Endothelial cell of umbilical vein (primary cell): ENCODE measurements at regions not wholly inside any gene's neighbourhood (a gene's known extent, or its start where the extent isn't known, plus 50 kb on each side); places are given as distances from the start of the nearest gene placed in this dataset.

Experiments
- BruUV-seq: library from RNA; stranded (reverse); fragments of 400-500 nt; replicated peaks from 2 replicates; lab custom pipeline; 2021; lab: Mats Ljungman, UMichigan
- CTCF ChIA-PET: fragments of 300-600, 350-600 bp; sonication (Branson Sonifier 250); formaldehyde crosslinking; loops from one replicate; lab custom pipeline; 2021; ENCODE audit warnings: antibody characterized with exemption, inconsistent platforms; lab: Charles Lee
- POLR2A ChIA-PET: fragments of 300-600, 350-600 bp; sonication (Branson Sonifier 250); formaldehyde crosslinking; loops from one replicate; lab custom pipeline; 2021; ENCODE audit warnings: antibody characterized with exemption, inconsistent platforms; lab: Charles Lee
- DNase-seq: peaks from one replicate; pipeline ENCODE4 v3.0.0-alpha.2; 2011; ENCODE audit warnings: low read depth, low spot score
- FAIRE-seq: peaks from 2 replicates; lab custom pipeline; 2011; peaks lifted over from hg19 to GRCh38; lab: Jason Lieb, UNC
- H2AFZ ChIP-seq: 2 replicates; pipeline ENCODE4 v1.6.0; 2012; ENCODE audit warnings: low read depth, low read length, control low read depth, inconsistent platforms
- H3K27ac ChIP-seq: 2 replicates; pipeline ENCODE4 v1.5.1; 2011; ENCODE audit warnings: low read depth, mild to moderate bottlenecking, control low read depth, low read length, moderate library complexity; ENCODE audit not compliant: insufficient read depth
- H3K27me3 ChIP-seq, 2 experiments: 2 replicates each; pipeline versions ENCODE4 v1.6.0 to v1.6.1; 2011; ENCODE audit warnings: low read length in 2 of 2, mixed read lengths in 1 of 2; ENCODE audit not compliant: control insufficient read depth in 2 of 2, insufficient read depth in 2 of 2
- H3K36me3 ChIP-seq, 2 experiments: 2 replicates in 1 of 2; 3 replicates in 1 of 2; pipeline ENCODE4 v1.5.1; 2011; ENCODE audit warnings: low read length in 2 of 2, mild to moderate bottlenecking in 1 of 2, moderate library complexity in 1 of 2; ENCODE audit not compliant: control insufficient read depth in 2 of 2, insufficient read depth in 2 of 2; ENCODE audit errors: extremely low read depth in 1 of 2
- H3K4me1 ChIP-seq: 3 replicates; pipeline ENCODE4 v1.5.1; 2011; ENCODE audit warnings: mild to moderate bottlenecking, low read length; ENCODE audit not compliant: control insufficient read depth, insufficient read depth; ENCODE audit errors: extremely low read depth
- H3K4me2 ChIP-seq: 2 replicates; pipeline ENCODE4 v1.6.1; 2011; ENCODE audit warnings: low read length, control low read depth, mixed read lengths; ENCODE audit not compliant: insufficient read depth
- H3K4me3 ChIP-seq, 3 experiments: fragments of 200-600 bp in 1 of 3; sonication (generic), shearing (Covaris generic) in 1 of 3; replicated peaks in 1 of 3; 2 replicates each; pipeline ENCODE4 v1.5.1; 2011 to 2016; ENCODE audit warnings: control low read depth in 3 of 3, low read length in 3 of 3, mild to moderate bottlenecking in 2 of 3, inconsistent platforms in 1 of 3, low read depth in 1 of 3, moderate library complexity in 1 of 3; ENCODE audit not compliant: insufficient read depth in 1 of 3
- H3K79me2 ChIP-seq: 2 replicates; pipeline ENCODE4 v1.6.0; 2012; ENCODE audit warnings: low read length, inconsistent platforms; ENCODE audit not compliant: control insufficient read depth, insufficient read depth
- H3K9ac ChIP-seq: replicated peaks from 2 replicates; pipeline ENCODE3; 2011; ENCODE audit warnings: low read length, control low read depth; ENCODE audit not compliant: insufficient read depth; ENCODE audit errors: extremely low read depth
- H3K9me1 ChIP-seq: replicated peaks from 3 replicates; pipeline ENCODE4 v1.6.0; 2011; ENCODE audit warnings: mild to moderate bottlenecking, low read length; ENCODE audit not compliant: control insufficient read depth, insufficient read depth; ENCODE audit errors: extremely low read depth
- H3K9me3 ChIP-seq: replicated peaks from 2 replicates; pipeline ENCODE4 v1.5.1; 2012; ENCODE audit warnings: low read length, inconsistent platforms; ENCODE audit not compliant: control insufficient read depth, insufficient read depth
- H4K20me1 ChIP-seq: replicated peaks from 2 replicates; pipeline ENCODE3; 2011; ENCODE audit warnings: mild to moderate bottlenecking, low read length; ENCODE audit not compliant: control insufficient read depth, insufficient read depth; ENCODE audit errors: extremely low read depth
- EZH2 ChIP-seq: IDR thresholded peaks from 2 replicates; pipeline ENCODE4 v1.6.1; 2012; ENCODE audit warnings: borderline replicate concordance, low read depth, mild to moderate bottlenecking, moderate library complexity, low read length, inconsistent platforms; ENCODE audit not compliant: severe bottlenecking
- FOS ChIP-seq: IDR thresholded peaks from 2 replicates; pipeline ENCODE4 v1.6.1; 2011; ENCODE audit warnings: mild to moderate bottlenecking, low read length, moderate library complexity, borderline replicate concordance; ENCODE audit not compliant: insufficient read depth
- GATA2 ChIP-seq: IDR thresholded peaks from 2 replicates; pipeline ENCODE4 v1.7.0; 2011; ENCODE audit warnings: low read depth, mild to moderate bottlenecking, moderate library complexity, mixed read lengths, low read length; ENCODE audit not compliant: insufficient read length, insufficient read depth
- JUN ChIP-seq: IDR thresholded peaks from 2 replicates; pipeline ENCODE4 v1.6.1; 2011; ENCODE audit warnings: borderline replicate concordance, low read depth; ENCODE audit not compliant: insufficient read length, insufficient read depth
- MYC ChIP-seq: IDR thresholded peaks from one replicate; pipeline ENCODE4 v1.6.1; 2011; ENCODE audit warnings: mild to moderate bottlenecking, low read depth, low read length
- POLR2A ChIP-seq: IDR thresholded peaks from 2 replicates; pipeline ENCODE4 v1.6.1; 2012; ENCODE audit warnings: low read depth, mild to moderate bottlenecking, control low read depth, low read length
- POLR2AphosphoS5 ChIP-seq: IDR thresholded peaks from 2 replicates; pipeline ENCODE4 v1.6.1; 2012; ENCODE audit warnings: low read depth, mild to moderate bottlenecking, control low read depth, low read length, moderate library complexity; ENCODE audit not compliant: insufficient read depth
- dilution Hi-C: fragments of 300-500 bp; cut with MboI; formaldehyde crosslinking; loops from one replicate; pipeline ENCODE4 v1.15.0; 2019; ENCODE audit warnings: low sequenced_read_pairs; ENCODE audit not compliant: extremely low pct_ligation_motif_present
- intact Hi-C: fragments of 100-400 bp; cut with micrococcal nuclease; formaldehyde crosslinking; loops from one replicate; pipeline ENCODE4 v1.10.0; 2022
- TF ChIP-seq, protein P1 (sequence below): IDR thresholded peaks from 2 replicates; pipeline ENCODE4 v1.6.1; 2011; ENCODE audit not compliant: insufficient read depth, insufficient read length
- TF ChIP-seq, protein P2 (sequence below), 2 donors: IDR thresholded peaks; 1 replicate in 1 of 2; 2 replicates in 1 of 2; pipeline ENCODE4 v1.5.1; 2011; ENCODE audit warnings: low read length in 2 of 2, mild to moderate bottlenecking in 2 of 2, moderate library complexity in 2 of 2, control low read depth in 1 of 2, inconsistent platforms in 1 of 2, low read depth in 1 of 2; ENCODE audit not compliant: insufficient read depth in 1 of 2; ENCODE audit errors: extremely low read depth in 1 of 2

DNA sequence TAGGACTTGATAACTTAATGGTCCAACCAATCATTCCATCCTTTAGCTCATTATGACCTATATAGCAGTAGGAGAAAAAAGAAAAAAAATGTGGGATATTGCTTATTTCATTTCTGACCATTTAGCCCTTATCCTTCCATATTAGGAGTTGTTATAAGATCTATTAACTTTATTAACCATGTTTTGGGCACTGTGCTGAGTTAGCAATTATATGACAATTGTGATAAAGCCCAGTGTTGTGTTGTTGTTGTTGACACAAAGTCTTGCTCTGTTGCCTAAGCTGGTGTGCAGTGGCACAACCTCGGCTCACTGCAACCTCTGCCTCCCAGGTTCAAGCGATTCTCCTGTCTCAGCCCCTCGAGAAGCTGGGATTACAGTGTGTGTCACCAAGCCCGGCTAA, 569.7 kb upstream of the FOXG1 start:
- FAIRE-seq (no peak), DNase-seq (no peak)
- ChIA-PET POLR2A (no interaction called here), CTCF (no interaction called here)
- Histone ChIP-seq H3K4me1 (no peaks in the 10 kb centered on the region), H4K20me1 (no peaks in the 10 kb centered on the region), H2AFZ (no peak overlapping the region), H3K9ac (no peak overlapping the region), H3K9me3 (no peaks in the 10 kb centered on the region), H3K36me3 (no peaks in the 10 kb centered on the region), H3K79me2 (no peaks in the 10 kb centered on the region), H3K27me3 (no peaks in the 10 kb centered on the region), H3K9me1 (no peaks in the 10 kb centered on the region), H3K4me3 (no peak overlapping the region), H3K27ac (no peak overlapping the region), H3K4me2 (no peak overlapping the region)
- intact Hi-C loops = no loop called here
- dilution Hi-C loops = no loop called here
- TF ChIP-seq POLR2AphosphoS5 (no peak), EZH2 (no peak), POLR2A (no peak)
- no TSS peak for BruUV-seq

DNA sequence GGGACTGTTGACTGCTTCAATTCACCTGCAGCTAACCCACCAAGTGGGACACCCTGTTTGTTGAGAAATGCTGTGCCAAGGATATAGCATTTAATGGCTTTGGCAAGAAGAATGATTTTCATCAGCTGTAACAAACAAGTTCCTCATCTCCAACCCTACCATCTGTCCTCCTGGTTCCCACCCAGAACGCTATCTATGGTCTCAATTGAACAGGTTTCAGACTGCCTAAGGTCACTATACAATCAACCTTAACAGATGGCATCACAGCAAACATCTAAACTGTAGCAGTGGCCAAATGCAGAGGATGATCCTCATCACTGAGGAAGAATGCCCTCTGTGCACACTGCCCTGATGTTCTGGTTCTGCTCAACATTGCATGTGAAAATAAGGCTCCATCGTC, 546.2 kb upstream of the FOXG1 start:
- no peaks in the 10 kb centered on the region for H3K36me3 ChIP-seq
- no peaks in the 10 kb centered on the region for H3K79me2 ChIP-seq
- H3K9me3 ChIP-seq = peaks cover 2% of the 10 kb centered on the region
- no peak overlapping the region for H3K4me3 ChIP-seq
- no peaks in the 10 kb centered on the region for H4K20me1 ChIP-seq
- no peaks in the 10 kb centered on the region for H3K27me3 ChIP-seq
- CTCF ChIA-PET = no interaction called here
- FAIRE-seq = no peak
- POLR2A ChIA-PET = no interaction called here
- no peak overlapping the region for H2AFZ ChIP-seq
- no peak for DNase-seq
- BruUV-seq = no TSS peak
- H3K4me1 ChIP-seq = no peaks in the 10 kb centered on the region
- no peak overlapping the region for H3K27ac ChIP-seq
- intact Hi-C loops (no loop called here), dilution Hi-C loops (no loop called here)
- H3K4me2 ChIP-seq = no peak overlapping the region
- H3K9me1 ChIP-seq = no peaks in the 10 kb centered on the region
- TF ChIP-seq, protein P1, sequence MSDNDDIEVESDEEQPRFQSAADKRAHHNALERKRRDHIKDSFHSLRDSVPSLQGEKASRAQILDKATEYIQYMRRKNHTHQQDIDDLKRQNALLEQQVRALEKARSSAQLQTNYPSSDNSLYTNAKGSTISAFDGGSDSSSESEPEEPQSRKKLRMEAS = no peak
- TF ChIP-seq MYC = no peak
- TF ChIP-seq GATA2 = no peak
- TF ChIP-seq EZH2 = no peak
- TF ChIP-seq JUN = no peak
- TF ChIP-seq, protein P2, sequence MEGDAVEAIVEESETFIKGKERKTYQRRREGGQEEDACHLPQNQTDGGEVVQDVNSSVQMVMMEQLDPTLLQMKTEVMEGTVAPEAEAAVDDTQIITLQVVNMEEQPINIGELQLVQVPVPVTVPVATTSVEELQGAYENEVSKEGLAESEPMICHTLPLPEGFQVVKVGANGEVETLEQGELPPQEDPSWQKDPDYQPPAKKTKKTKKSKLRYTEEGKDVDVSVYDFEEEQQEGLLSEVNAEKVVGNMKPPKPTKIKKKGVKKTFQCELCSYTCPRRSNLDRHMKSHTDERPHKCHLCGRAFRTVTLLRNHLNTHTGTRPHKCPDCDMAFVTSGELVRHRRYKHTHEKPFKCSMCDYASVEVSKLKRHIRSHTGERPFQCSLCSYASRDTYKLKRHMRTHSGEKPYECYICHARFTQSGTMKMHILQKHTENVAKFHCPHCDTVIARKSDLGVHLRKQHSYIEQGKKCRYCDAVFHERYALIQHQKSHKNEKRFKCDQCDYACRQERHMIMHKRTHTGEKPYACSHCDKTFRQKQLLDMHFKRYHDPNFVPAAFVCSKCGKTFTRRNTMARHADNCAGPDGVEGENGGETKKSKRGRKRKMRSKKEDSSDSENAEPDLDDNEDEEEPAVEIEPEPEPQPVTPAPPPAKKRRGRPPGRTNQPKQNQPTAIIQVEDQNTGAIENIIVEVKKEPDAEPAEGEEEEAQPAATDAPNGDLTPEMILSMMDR (IDR thresholded peaks at IDR 0.05; ENCODE audit: extremely low read depth in 1 of 2, insufficient read depth in 1 of 2, low read depth in 1 of 2, low read length in 2 of 2) = no peak
- no peak for TF ChIP-seq FOS
- no peak for TF ChIP-seq POLR2AphosphoS5
- no peak for TF ChIP-seq POLR2A
- no peak overlapping the region for H3K9ac ChIP-seq
